Peyer's patch (tissue), 4 donors: ENCODE measurements at regions not wholly inside any gene's neighbourhood (a gene's known extent, or its start where the extent isn't known, plus 50 kb on each side); places are given as distances from the start of the nearest gene placed in this dataset.
"Not testable (repeated sequence)": the region's sequence is repeated elsewhere in the genome, so short reads cannot be mapped to it uniquely, and the experiment has no call there.

ENCODE experiments used
- POLR2A ChIP-seq, 2 donors: fragments of 450-650 bp; IDR thresholded peaks; one replicate each; pipeline ENCODE4 v1.5.1; 2017; ENCODE audit warnings: antibody characterized with exemption in 2 of 2, mild to moderate bottlenecking in 2 of 2, moderate library complexity in 2 of 2
- TF ChIP-seq, protein P1 (sequence below), 6 experiments: fragments of 450-650 bp in 4 of 6; fragments of 200-600 bp in 2 of 6; sonication (generic) in 1 of 6; IDR thresholded peaks; one replicate each; pipeline ENCODE4 v1.5.1; 2017 to 2019; ENCODE audit warnings: antibody characterized with exemption in 6 of 6, mild to moderate bottlenecking in 3 of 6, moderate library complexity in 1 of 6

DNA sequence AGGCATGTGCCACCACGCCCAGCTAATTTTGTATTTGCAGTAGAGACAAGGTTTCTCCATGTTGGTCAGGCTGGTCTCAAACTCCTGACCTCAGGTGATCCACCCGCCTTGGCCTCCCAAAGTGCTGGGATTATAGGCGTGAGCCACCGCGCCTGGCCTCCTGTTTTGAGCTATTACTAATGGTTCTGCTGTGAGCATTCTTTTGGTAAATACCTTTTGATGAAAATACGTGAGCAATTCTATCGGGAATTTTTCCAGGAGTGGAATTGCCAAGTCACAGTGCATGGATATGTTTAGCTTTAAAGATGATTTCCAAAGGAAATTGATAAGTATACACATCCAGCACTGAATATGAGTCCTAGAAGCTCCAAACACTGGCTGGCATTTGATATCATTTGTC lies 64.0 kb upstream of the HNF1B start:
- TF ChIP-seq POLR2A (IDR thresholded peaks at IDR 0.05), result not testable (repeated sequence)
- TF ChIP-seq, protein P1, sequence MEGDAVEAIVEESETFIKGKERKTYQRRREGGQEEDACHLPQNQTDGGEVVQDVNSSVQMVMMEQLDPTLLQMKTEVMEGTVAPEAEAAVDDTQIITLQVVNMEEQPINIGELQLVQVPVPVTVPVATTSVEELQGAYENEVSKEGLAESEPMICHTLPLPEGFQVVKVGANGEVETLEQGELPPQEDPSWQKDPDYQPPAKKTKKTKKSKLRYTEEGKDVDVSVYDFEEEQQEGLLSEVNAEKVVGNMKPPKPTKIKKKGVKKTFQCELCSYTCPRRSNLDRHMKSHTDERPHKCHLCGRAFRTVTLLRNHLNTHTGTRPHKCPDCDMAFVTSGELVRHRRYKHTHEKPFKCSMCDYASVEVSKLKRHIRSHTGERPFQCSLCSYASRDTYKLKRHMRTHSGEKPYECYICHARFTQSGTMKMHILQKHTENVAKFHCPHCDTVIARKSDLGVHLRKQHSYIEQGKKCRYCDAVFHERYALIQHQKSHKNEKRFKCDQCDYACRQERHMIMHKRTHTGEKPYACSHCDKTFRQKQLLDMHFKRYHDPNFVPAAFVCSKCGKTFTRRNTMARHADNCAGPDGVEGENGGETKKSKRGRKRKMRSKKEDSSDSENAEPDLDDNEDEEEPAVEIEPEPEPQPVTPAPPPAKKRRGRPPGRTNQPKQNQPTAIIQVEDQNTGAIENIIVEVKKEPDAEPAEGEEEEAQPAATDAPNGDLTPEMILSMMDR (IDR thresholded peaks at IDR 0.05), result not testable (repeated sequence)
